GM21526 (cell line): ENCODE measurements at regions not wholly inside any gene's neighbourhood (a gene's known extent, or its start where the extent isn't known, plus 50 kb on each side); places are given as distances from the start of the nearest gene placed in this dataset.
A peak's percentile ranks its signal among the peaks of the same experiment; 100 is the strongest.

ENCODE experiments used
- ATAC-seq: cut with Tn5 transposase; IDR thresholded peaks from one replicate; pipeline ENCODE4 v1.9.1; 2021; ENCODE audit warnings: moderate library complexity; ENCODE audit not compliant: unreplicated experiment, low FRiP score

- no peak for ATAC-seq
Measured at GRCh38 chr3:70583682-70584081, 271.2 kb upstream of the MDFIC2 start.

GRCh38 chr3:70582803-70583202 lies 270.4 kb upstream of the MDFIC2 start:
- ATAC-seq: no peak

GRCh38 chr3:70580021-70580420 lies 267.6 kb upstream of the MDFIC2 start:
- no peak for ATAC-seq

GRCh38 chr3:70571696-70572095 lies 259.3 kb upstream of the MDFIC2 start:
- no peak for ATAC-seq

GRCh38 chr3:70570584-70570983 lies 258.1 kb upstream of the MDFIC2 start:
- ATAC-seq: no peak

GRCh38 chr3:70568626-70569025 lies 256.2 kb upstream of the MDFIC2 start:
- ATAC-seq: no peak

GRCh38 chr3:70565861-70566260 lies 253.4 kb upstream of the MDFIC2 start:
- no peak for ATAC-seq

GRCh38 chr3:70564552-70564951 lies 252.1 kb upstream of the MDFIC2 start:
- ATAC-seq: no peak

- ATAC-seq: no peak
Measured at GRCh38 chr3:70561796-70562195, 249.4 kb upstream of the MDFIC2 start.

GRCh38 chr3:70558956-70559355 lies 246.5 kb upstream of the MDFIC2 start:
- no peak for ATAC-seq

GRCh38 chr3:70557976-70558375 lies 245.5 kb upstream of the MDFIC2 start:
- ATAC-seq: no peak

- no peak for ATAC-seq
Measured at GRCh38 chr3:70556056-70556455, 243.6 kb upstream of the MDFIC2 start.

GRCh38 chr3:70554170-70554569 lies 241.7 kb upstream of the MDFIC2 start:
- ATAC-seq: no peak

- ATAC-seq: peak; percentile 94
Measured at GRCh38 chr3:70550723-70551319, 238.4 kb upstream of the MDFIC2 start.

- ATAC-seq: no peak
Measured at GRCh38 chr3:70546679-70547078, 234.2 kb upstream of the MDFIC2 start.

- ATAC-seq: no peak
Measured at GRCh38 chr3:70543493-70543892, 231.1 kb upstream of the MDFIC2 start.

GRCh38 chr3:70539908-70540307 lies 227.5 kb upstream of the MDFIC2 start:
- no peak for ATAC-seq

GRCh38 chr3:70532806-70533205 lies 220.4 kb upstream of the MDFIC2 start:
- no peak for ATAC-seq

- no peak for ATAC-seq
Measured at GRCh38 chr3:70531838-70532489, 219.5 kb upstream of the MDFIC2 start.

- ATAC-seq: no peak
Measured at GRCh38 chr3:70531063-70531657, 218.7 kb upstream of the MDFIC2 start.

GRCh38 chr3:70530626-70531025 lies 218.2 kb upstream of the MDFIC2 start:
- ATAC-seq: no peak

- no peak for ATAC-seq
Measured at GRCh38 chr3:70527026-70527425, 214.6 kb upstream of the MDFIC2 start.
